Fibroblast of lung (primary cell): ENCODE measurements at regions not wholly inside any gene's neighbourhood (a gene's known extent, or its start where the extent isn't known, plus 50 kb on each side); places are given as distances from the start of the nearest gene placed in this dataset.

ENCODE experiments used
- DNase-seq, 2 donors: peaks; one replicate each; pipeline versions ENCODE4 v3.0.0 to v3.0.0-alpha.2; 2010; ENCODE audit warnings: low read depth in 2 of 2
- H2AFZ ChIP-seq: 2 replicates; pipeline ENCODE4 v1.5.1; 2012; ENCODE audit warnings: low read length, control low read depth, inconsistent platforms
- H3K27ac ChIP-seq: 2 replicates; pipeline ENCODE4 v1.5.1; 2011; ENCODE audit warnings: low read length, control low read depth; ENCODE audit not compliant: insufficient read depth
- H3K27me3 ChIP-seq: 2 replicates; pipeline ENCODE4 v1.5.1; 2011; ENCODE audit warnings: mild to moderate bottlenecking, low read length; ENCODE audit not compliant: control insufficient read depth, insufficient read depth
- H3K36me3 ChIP-seq: 2 replicates; pipeline ENCODE4 v1.5.1; 2011; ENCODE audit warnings: low read length; ENCODE audit not compliant: control insufficient read depth, insufficient read depth
- H3K4me1 ChIP-seq: 2 replicates; pipeline ENCODE4 v1.5.1; 2011; ENCODE audit warnings: low read length; ENCODE audit not compliant: control insufficient read depth, insufficient read depth; ENCODE audit errors: extremely low read depth
- H3K4me2 ChIP-seq: 2 replicates; pipeline ENCODE4 v1.5.1; 2011; ENCODE audit warnings: low read length, control low read depth; ENCODE audit not compliant: insufficient read depth; ENCODE audit errors: extremely low read depth
- H3K4me3 ChIP-seq, 4 experiments: fragments of 200-600 bp in 1 of 4; sonication (generic) in 1 of 4; replicated peaks in 1 of 4; 2 replicates each; pipeline ENCODE4 v1.5.1; 2011 to 2016; ENCODE audit warnings: low read length in 4 of 4, low read depth in 3 of 4, mild to moderate bottlenecking in 3 of 4, control low read depth in 2 of 4, inconsistent platforms in 1 of 4, mixed read lengths in 1 of 4; ENCODE audit not compliant: insufficient read depth in 1 of 4; ENCODE audit errors: control extremely low read depth in 1 of 4
- H3K79me2 ChIP-seq: 2 replicates; pipeline ENCODE4 v1.5.1; 2012; ENCODE audit warnings: mild to moderate bottlenecking, low read length, inconsistent platforms; ENCODE audit not compliant: control insufficient read depth, insufficient read depth
- H3K9ac ChIP-seq: 2 replicates; pipeline ENCODE4 v1.5.1; 2011; ENCODE audit warnings: mild to moderate bottlenecking, low read length, control low read depth; ENCODE audit not compliant: insufficient read depth
- H3K9me3 ChIP-seq: 2 replicates; pipeline ENCODE4 v1.5.1; 2012; ENCODE audit warnings: low read depth, low read length; ENCODE audit not compliant: control insufficient read depth, insufficient read depth
- H4K20me1 ChIP-seq: 2 replicates; pipeline ENCODE4 v1.5.1; 2011; ENCODE audit warnings: low read length; ENCODE audit not compliant: control insufficient read depth, insufficient read depth; ENCODE audit errors: extremely low read depth
- EZH2 ChIP-seq: IDR thresholded peaks from 2 replicates; pipeline ENCODE4 v1.5.1; 2012; ENCODE audit warnings: low read length, control low read depth, mild to moderate bottlenecking; ENCODE audit errors: missing control alignments
- TF ChIP-seq, protein P1 (sequence below), 2 donors: IDR thresholded peaks in 1 of 2; conservative IDR thresholded peaks in 1 of 2; 1 replicate in 1 of 2; 2 replicates in 1 of 2; pipeline ENCODE4 v1.5.1; 2011 to 2012; ENCODE audit warnings: low read length in 2 of 2, control low read depth in 1 of 2, inconsistent platforms in 1 of 2, low read depth in 1 of 2, mild to moderate bottlenecking in 1 of 2

DNA sequence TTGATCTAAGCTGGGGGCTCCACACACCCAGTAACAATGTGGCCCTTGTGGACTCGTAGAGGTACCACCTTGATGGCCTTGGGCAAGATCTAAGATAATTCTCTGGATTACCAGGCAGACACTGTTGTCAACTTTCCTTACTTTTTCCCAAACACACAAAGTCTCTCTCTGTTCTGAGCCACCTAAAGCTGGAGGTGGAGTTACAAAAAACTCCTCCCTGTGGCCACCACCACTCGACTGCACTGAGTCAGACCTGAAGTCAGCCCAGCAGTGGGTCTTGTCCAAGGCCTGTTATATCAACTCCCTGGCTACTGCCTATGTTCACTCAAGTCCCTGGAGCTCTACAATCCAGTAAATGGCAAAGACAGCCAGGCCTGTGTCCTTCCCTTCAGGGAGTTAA, 70.1 kb upstream of the TECRL start:
- Histone ChIP-seq H3K27me3 (no peaks in the 10 kb centered on the region), H3K9ac (no peak overlapping the region), H3K4me2 (no peak overlapping the region), H3K4me1 (no peaks in the 10 kb centered on the region), H3K79me2 (no peaks in the 10 kb centered on the region), H3K9me3 (no peaks in the 10 kb centered on the region), H3K27ac (no peak overlapping the region), H4K20me1 (no peaks in the 10 kb centered on the region), H2AFZ (no peak overlapping the region), H3K36me3 (no peaks in the 10 kb centered on the region), H3K4me3 (no peak overlapping the region)
- no peak for TF ChIP-seq EZH2
- TF ChIP-seq, protein P1, sequence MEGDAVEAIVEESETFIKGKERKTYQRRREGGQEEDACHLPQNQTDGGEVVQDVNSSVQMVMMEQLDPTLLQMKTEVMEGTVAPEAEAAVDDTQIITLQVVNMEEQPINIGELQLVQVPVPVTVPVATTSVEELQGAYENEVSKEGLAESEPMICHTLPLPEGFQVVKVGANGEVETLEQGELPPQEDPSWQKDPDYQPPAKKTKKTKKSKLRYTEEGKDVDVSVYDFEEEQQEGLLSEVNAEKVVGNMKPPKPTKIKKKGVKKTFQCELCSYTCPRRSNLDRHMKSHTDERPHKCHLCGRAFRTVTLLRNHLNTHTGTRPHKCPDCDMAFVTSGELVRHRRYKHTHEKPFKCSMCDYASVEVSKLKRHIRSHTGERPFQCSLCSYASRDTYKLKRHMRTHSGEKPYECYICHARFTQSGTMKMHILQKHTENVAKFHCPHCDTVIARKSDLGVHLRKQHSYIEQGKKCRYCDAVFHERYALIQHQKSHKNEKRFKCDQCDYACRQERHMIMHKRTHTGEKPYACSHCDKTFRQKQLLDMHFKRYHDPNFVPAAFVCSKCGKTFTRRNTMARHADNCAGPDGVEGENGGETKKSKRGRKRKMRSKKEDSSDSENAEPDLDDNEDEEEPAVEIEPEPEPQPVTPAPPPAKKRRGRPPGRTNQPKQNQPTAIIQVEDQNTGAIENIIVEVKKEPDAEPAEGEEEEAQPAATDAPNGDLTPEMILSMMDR (conservative IDR thresholded peaks at IDR 0.05 in 1 of 2, IDR thresholded peaks at IDR 0.05 in 1 of 2; ENCODE audit: low read depth in 1 of 2, low read length in 2 of 2), result no peak
- no peak for DNase-seq

- H3K27ac ChIP-seq, result no peak overlapping the region
- H2AFZ ChIP-seq, result no peak overlapping the region
- no peak overlapping the region for H3K4me2 ChIP-seq
- no peaks in the 10 kb centered on the region for H3K27me3 ChIP-seq
- H4K20me1 ChIP-seq, result no peaks in the 10 kb centered on the region
- H3K4me3 ChIP-seq, result no peak overlapping the region
- H3K79me2 ChIP-seq, result no peaks in the 10 kb centered on the region
- no peak for DNase-seq
- H3K9me3 ChIP-seq, result no peaks in the 10 kb centered on the region
- TF ChIP-seq, protein P1 (conservative IDR thresholded peaks at IDR 0.05 in 1 of 2, IDR thresholded peaks at IDR 0.05 in 1 of 2; ENCODE audit: low read depth in 1 of 2, low read length in 2 of 2), result no peak
- H3K9ac ChIP-seq, result no peak overlapping the region
- no peaks in the 10 kb centered on the region for H3K4me1 ChIP-seq
- H3K36me3 ChIP-seq, result no peaks in the 10 kb centered on the region
These were observed 67.9 kb upstream of the TECRL start for GRCh38 chr4:64477127-64477526.

DNA sequence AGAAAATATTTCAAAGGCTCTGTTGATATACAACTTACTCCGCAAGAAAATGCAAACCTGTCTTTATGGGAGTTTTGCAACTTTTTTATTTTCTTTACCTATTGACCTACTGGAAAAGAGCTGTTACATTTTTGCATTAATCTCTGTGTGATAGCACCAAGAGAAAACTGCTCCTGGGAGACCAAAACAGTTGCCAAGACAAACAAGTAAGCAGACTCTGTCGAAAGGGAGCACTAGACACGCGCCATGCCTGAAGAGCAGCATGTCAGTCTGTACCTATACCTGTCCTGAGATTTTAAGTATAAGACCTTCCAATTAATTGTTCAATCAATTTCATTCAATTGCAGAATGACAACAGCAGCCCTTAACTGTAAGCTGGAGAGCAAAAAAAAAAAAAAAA, 56.0 kb upstream of the TECRL start:
- Histone ChIP-seq H3K27ac (no peak overlapping the region), H3K9ac (no peak overlapping the region), H3K4me2 (no peak overlapping the region), H3K9me3 (no peaks in the 10 kb centered on the region), H4K20me1 (no peaks in the 10 kb centered on the region), H3K27me3 (no peaks in the 10 kb centered on the region), H3K79me2 (no peaks in the 10 kb centered on the region), H3K4me3 (no peak overlapping the region), H2AFZ (no peak overlapping the region), H3K36me3 (no peaks in the 10 kb centered on the region), H3K4me1 (no peaks in the 10 kb centered on the region)
- TF ChIP-seq EZH2, result no peak
- TF ChIP-seq, protein P1 (conservative IDR thresholded peaks at IDR 0.05 in 1 of 2, IDR thresholded peaks at IDR 0.05 in 1 of 2; ENCODE audit: low read depth in 1 of 2, low read length in 2 of 2), result no peak
- no peak for DNase-seq
